CD4-positive, alpha-beta T cell treated with Interleukin-1 beta for 1 hour (primary cell): ENCODE measurements at regions not wholly inside any gene's neighbourhood (a gene's known extent, or its start where the extent isn't known, plus 50 kb on each side); places are given as distances from the start of the nearest gene placed in this dataset.

Experiments used
- DNase-seq, 2 donors: peaks; one replicate each; pipeline ENCODE4 v3.0.0-alpha.2; 2020 to 2022

DNA sequence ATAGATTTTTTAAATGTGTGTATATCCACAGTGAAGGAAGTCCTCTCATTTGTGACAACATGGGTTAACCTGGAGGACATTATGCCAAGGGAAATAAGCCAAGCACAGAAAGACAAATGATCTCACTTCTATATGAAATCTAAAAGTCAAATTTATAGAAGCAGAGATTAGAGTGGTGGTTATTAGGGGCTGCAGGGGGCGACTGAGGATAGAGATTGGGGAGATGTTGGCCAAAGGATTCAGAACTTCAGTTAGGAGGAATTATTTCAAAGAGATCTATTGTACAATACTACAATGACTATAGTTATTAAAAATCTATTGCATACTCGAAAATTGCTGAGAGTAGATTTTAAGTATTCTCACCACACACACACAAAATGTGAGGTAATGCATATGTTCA is 252.4 kb upstream of the SLC39A10 start:
- peak in 1 of 2 donors; percentile 14 for DNase-seq

DNA sequence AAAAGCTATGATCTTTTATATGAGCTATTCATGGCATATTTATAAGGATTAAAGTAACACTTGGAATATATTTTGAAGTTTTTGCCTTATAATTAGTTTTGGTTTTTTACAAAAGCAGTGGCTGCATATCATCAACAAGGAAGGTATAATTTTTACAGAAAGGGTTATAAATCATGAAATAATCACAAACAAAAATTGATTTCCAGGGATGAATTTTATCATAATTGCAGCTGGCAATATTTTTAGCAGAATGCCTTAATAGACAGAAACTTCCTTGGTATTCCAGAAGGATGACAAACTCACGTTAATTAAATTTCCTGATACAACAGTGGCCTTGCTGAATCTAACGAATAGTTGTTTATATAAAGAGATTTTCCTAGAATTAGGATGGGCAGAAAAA is 260.5 kb upstream of the SLC39A10 start:
- no peak for DNase-seq

DNA sequence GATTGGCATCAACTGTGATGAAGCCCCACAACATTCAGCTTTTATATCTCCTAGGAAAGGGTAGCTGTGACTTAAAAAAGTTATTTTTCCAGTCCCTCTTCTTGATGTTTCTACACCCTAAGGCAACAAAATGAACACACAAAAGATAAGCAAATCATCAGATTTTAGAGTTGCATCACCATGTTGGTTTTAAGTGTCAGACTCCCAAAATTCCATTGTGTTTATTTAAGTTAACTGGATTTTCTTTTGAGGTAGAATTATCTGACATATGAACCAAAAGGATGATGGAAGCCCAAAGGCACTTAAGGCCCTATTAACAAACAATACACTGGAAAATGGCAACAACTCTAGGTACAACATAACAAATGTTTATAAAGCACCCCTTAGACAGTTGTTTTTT is 261.7 kb upstream of the SLC39A10 start:
- no peak for DNase-seq

DNA sequence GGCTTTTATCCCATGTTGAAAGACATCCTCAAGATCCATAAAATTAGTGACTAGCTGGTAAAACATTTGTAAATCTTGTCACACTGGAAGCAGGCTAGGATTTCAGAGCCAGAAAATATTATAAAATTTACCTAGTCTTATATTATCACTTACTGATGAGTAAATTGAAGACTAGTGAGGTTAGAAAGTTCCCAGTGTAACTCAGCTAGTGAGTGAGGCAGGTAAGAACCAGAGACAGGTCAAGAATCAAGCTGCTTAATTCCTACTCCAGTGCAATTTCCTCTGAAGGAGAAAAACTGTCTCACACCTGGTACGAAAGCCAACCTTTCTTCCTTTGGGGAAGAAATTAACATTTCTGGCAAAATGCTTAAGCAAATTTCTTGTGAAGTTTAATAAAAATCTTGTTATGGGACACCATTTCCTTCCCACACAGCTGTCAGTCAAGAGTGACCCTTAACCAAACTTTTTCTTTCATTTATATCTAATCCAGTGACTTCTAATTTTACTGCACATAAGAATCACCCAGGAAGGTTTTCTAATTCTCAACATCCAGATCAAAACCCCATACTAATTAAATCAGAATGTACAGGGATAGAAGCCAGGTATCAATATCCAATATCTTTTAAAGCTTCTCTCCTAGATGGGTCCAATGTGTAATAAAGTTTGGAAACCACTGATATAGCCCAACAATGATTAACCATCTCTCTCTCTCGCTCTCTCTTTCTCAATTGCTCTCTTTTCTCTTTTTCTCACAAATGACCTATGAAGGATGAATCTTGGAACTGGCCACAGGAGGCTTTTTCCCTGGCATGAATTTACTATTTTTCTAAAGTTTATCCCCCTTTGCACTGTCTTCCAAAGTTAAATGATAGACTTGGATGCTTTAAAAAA is 264.3 kb upstream of the SLC39A10 start:
- no peak for DNase-seq

DNA sequence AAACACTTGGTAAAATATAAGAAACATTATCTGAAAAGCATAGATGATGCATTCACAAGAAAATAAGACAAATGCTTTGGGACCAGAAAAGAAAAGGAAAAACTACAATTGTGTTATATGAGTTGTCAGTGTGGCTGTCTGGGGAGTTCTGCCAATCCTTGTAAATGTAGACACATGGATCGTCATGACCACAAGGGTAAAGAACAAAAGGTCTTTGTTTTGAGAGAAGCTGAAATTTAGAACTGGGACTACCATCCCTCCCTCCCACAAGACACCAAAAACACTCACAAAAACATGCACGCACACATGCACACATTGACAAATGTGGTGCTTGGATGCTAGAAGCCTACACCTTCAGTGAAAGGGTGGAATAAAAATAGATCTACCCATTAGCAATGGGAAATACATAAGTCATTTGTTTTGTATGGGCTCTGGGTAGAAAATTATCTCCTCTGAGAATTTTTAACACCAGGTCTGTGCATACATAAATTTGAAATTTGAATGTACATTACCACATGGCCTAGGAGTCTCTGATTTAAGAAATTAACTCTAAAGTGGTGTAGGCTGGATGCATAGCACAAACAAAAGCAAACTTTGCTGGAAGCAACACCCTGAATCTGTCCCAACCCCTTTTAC is 266.2 kb upstream of the SLC39A10 start:
- DNase-seq: no peak

DNA sequence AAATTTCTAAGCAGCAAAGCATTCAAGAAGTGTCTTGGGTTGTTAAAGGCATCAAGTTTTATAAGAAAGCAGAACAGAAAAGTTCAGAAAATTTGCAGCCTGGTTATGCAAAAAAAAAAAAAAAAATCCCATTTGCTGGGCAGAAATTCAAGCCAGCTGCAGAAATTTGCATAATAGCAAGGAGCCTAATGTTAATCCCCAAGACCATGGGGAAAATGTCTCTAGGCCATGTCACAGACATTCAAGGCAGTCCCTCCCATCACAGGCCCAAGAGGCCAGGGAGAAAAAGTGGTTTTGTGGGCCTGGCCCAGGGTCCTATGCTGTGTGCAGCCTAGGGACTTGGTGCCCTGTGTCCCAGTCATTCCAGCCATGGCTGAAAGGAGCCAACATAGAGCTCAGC is 269.0 kb upstream of the SLC39A10 start:
- no peak for DNase-seq

DNA sequence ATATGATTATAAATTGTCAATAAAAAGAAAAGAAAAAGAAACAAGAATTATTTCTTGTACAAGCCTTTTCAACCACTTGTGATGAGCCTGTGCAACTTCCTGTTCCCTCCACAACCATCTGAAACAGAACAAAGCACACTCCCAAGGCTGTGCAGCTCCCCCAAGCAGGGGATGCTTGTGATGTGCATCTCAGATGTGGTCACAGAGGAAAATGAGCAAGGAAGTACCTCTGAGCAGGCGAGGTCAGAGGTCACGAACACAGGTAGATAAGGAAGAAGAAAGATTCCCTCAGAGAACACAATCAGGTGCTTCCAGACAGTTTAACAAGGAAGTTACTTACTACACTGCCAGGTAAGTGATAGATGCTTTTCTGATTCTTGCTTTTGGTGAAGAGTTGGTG is 274.8 kb upstream of the SLC39A10 start:
- DNase-seq: peak; percentile 11 to 32

DNA sequence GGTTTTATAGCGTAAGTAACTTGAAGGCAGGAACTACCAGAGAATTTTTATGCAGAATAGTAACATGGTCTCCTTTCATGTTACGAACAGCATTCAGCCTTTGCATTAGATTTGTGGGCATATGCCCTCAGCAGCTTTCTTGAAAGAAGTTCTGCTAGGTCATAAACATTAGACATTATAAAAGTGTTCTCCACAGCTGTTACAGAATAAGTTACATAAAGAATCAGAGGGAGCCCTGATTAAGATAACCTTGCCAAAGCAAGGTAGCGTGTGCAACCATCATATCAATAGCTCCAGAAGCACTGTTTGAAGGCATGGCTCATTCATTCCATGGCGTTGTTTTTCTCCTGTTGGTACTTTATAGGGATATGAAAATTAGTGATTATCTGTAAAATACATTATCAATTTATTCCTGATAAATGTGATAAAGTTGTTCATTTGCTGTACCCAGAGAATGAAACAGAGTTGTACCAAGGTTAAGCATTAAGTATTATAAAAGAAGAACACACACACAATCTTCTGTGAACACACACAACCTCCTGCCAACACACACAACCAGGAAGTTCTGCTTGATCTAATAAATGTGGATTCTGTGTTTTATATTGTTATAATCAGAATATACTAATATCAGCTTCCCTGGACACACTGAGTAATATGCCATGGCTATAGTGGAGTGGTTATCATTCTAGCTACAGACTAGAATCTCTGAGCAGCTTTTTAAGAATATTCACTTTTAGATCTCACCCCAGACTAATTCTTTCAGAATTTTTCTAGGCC is 286.7 kb upstream of the SLC39A10 start:
- DNase-seq: no peak

DNA sequence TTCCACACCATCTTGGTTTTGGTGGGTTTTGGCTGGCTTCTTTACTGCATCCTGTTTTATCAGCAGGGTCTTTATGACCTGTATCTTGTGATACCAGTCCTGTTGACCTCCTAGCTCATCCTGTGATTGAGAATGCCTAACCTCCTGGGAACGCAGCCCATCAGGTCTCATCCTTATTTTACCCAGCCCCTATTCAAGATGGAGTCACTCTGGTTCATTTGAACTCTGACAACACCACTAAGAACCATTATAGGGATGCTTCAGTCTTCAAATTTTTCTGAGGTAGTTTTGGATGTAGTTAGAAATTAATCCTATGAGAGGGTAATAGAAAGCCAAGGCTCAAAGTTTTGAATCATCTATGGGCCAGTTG is 287.8 kb upstream of the SLC39A10 start:
- no peak for DNase-seq

DNA sequence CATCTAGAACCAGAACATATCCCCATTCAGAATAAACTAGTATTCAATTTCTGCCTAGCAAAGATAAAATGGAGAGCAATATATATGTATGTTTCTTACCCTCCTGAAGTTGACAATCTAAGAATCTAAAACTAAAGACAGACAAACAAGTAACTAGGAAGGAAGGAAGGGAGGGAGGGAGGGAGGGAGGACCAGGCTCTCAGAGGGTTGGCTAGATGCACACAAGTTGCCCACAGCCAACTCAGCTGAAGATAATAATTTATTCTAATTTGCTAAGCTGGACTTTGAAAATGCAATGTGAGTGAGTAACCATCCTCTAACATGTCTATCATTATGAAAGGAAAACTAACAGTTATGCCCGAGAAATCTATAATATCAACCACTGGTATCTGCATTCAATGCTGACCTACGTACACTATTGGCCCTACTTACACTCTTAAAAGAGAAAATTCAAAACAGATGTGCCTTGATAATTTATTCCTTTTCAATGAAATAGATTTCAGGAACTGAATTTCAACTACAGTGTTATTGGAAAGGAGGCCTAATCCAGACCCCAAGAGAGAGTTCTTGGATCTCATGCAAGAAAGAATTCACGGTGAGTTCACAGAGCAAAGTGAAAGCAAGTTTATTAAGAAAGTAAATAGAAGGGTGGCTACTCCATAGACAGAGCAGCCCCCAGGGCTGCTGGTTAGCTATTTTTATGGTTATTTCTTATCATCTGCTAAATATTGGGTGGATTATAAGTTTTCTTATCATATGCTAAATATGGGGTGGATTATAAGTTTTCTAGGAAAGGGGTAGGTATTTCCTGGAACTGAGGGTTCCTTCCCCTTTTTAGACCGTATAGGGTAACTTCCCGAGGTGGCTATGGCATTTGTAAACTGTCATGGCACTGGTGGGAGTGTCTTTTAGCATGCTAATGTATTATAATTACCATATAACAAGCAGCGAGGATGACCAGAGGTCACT is 288.5 kb upstream of the SLC39A10 start:
- no peak for DNase-seq

DNA sequence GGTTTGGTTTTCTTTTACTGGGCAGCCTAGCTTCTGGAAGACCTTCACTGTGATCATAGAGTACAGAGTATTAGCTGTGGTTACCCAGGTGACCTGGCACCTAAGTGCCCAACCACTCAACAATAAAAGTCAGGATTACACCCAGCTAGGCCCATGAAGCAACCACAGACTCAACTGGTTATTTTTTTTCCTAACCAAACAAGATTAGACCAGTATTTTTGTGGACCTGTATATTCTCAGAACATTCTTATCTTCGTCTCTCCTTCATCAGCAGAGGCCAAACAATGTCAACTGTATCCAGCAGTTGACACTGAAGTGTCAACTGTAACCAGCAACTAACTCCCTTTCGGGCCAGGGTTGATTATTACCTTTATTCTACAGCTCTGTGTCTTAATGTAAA is 289.2 kb upstream of the SLC39A10 start:
- DNase-seq: no peak

DNA sequence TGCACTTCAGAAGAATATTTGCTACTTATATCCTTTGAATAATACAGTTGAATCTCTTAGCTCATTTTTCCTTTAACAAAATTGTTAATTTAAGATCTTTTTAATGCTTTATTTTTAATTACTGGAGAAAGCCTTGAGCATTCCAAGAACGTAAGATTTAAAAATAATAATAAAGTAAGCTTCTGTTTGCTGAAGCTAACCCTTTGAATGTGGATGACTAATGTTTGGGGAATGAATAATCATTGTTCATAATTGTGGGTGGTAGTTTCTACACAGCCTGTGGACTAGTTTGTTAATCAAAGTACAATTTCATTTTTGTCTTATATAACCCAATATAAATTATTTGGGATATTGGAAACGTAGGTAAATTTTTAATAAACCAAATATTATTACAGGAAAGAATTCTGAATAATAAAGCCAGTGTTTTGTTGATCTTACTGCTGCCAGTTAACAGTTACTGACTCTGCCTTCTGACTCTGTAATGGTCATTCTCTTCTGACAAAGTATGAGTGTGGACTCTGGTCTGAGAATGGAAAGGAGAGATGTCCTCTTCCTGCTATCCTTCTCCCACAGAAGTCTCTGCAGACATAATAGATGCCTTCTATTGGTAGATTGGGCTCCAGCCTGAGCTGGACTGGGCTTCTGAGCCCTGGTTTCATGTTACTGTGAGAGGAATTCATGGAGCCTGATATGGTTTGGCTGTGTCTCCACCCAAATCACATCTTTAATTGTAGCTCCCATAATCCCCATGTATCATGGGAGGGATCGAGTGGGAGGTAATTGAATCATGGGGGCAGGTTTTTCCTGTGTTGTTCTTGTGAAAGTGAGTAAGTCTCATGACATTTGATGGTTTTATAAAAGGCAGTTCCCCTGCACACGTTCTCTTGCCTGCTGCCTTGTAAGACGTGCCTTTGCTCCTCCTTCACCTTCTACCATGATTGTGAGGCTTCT is 292.7 kb upstream of the SLC39A10 start:
- no peak for DNase-seq

DNA sequence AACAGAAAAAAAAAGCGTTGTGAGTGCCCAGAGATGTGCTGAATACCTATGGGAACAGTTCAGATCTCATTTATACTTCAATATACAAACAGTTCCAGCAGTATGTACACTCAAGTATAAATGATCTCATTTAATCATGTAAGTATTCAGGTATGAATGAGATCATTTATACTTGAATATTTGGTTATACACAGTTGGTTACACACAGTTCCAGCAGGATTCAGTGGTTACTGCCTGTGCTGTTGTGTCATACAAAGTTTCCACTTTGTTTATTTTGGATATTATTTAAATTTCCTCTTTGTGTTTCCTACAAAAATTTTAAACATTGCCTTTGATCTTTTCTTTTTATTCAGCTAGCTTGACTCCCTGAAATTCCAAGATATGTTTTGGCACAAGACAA is 293.5 kb upstream of the SLC39A10 start:
- no peak for DNase-seq

DNA sequence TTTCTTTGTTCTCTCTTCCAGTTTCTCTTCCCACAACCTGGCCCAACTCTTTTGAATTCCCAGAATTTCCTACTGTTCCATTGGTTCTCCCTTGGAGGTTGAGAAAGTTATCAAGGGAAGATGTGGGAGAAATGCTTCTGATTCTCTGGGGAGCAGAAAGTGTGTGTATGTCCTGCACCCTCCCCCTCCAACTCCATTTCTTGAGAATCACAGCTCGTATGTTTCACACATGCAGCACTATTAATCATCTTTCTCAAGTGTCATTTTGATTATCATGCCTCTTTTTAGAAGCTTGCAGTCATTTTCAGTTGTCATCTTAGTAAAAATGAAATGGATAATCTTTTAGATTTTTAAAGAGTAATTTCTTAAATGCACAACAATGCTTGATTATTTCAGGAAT is 296.8 kb upstream of the SLC39A10 start:
- no peak for DNase-seq

DNA sequence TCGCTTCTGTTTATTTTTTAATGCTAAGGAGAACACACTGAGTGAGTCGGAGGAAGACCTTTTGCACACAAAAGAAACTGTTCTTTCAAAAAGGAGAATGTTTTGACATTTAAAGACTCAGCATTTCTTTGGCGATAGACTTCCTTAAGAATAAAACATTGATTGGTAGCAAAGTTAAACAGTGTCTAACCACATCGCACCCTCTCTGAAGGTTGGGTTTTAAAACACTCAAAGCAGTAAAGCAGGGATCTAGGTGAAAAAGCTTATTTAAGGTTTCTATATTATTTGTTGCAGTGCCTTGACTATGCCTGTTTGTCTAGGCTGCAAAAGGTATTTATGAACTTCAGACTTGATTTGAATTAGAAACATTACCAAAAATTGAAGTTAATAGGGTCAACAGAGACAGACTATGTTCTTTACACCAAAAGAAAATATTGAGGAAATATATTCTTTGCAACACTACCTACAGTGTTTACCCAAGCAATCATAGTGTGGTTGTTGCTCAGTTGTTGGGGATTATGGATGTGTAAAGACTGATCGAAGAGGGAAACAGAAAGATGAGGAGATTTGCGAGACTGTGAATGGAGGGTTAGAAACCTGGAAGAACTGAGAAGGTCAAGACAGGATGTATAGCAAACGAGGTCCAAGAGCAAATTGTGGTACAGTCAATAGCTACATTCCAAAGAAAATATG is 297.8 kb upstream of the SLC39A10 start:
- no peak for DNase-seq

DNA sequence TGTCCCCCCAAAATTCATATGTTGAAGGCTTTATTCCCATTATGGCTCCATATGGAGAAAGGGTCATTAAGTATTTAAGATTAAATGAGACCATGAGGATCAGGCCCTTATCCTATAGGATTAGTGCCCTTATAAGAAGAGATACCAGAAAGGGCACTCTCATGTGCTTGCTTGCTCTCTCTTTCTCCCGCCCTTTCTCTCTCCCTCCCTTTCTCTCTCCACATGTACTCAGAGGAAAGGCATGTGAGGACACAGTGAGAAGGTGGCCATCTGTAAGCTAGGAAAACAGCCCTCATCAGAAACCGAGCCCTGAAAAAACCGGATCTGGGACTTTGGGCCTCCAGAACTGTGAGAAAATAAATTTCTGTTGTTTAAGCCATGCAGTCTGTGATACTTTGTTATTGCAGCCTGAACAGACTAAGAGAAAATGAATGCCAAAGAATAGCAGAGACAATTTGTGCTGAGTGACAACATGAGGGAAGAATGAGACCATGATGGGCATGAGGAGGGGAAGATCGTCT is 300.0 kb upstream of the SLC39A10 start:
- no peak for DNase-seq

DNA sequence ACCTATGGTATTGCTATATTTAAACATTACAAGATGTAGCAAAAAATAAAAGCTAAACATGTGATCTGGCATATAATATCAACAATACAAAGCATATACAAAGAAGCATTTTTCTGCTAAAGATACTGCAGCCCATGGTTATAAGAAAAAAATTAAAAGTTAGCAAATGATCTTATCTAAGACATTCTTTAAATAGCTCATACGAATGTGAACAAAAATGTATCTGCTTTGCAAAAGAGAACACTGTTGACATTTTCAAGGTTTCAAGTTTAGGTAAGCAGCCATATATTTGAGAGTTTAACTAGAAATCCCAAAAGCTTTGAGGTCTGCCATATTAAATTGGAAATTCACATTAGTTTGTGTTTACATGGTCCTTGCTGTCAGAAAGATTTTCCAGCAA is 301.0 kb upstream of the SLC39A10 start:
- DNase-seq: no peak

DNA sequence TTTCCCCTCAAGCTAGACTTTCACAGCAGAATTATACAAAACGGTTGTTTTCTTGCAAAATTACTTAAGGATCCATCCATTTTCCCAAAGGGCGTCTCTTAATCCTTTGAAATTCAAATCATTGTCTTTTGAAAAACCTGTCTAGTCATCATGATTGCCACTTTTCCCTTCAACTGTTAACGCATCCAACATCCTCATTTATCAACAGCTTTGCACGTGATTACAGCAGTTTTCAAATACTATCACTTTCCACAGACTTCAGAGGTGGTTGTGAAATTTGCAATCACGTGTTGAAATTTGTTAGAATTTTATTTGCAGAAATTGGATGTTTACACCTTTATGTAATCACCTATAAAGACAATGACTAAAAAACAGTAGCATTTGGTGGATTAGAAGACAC is 304.4 kb upstream of the SLC39A10 start:
- no peak for DNase-seq

DNA sequence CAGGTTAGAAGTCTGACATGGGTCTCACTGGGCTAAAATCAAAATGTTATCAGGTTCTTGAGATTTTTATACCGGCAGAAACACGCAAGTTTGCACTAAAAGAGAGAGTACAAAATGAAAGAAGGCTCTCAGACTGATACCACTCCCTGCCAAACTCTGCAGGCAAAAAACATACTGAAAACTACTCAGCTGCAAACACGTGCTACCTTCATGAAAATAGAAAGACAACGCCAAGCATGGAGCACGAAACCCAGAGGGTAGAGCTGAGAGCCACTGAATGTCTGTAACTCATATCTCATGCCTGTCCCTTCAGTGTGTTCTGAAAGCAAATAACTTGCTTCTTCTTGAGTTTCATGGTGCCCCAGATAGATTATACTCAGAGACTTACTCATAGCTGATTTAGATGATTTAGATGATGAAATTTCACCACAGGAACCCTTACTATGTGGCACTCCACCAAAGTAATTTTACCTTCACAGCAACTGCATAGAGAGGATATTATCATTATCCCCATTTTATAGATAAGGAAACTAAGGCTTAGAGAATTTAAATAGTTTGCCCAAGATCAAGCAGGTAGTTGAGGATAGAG is 313.0 kb upstream of the SLC39A10 start:
- DNase-seq: no peak

DNA sequence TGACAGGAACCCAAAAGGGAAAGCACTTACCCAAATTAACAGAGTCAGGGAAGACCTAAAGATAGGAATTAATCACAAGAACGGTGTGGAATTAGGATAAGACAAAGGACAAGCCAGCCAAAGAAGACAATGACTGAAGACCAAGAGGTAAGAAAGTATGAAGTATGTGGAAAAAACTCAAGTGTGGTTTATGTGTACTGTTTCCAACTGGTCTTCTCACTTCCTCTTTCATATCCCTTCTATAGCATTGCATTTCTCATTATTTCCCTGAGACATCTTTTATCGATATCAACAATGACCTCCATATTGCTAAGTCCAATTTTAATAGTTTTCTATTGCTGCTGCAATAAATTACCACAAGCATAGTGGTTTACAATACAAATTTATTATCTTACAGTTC is 313.5 kb upstream of the SLC39A10 start:
- DNase-seq: no peak
